Right ventricle myocardium inferior (tissue), 1 donor: ENCODE measurements at regions not wholly inside any gene's neighbourhood (a gene's known extent, or its start where the extent isn't known, plus 50 kb on each side); places are given as distances from the start of the nearest gene placed in this dataset.
"Not testable (repeated sequence)": the region's sequence is repeated elsewhere in the genome, so short reads cannot be mapped to it uniquely, and the experiment has no call there.

Experiments
- ATAC-seq: fragments of 200-7000 bp; cut with Tn5 transposase; one replicate; pipeline ENCODE4 v1.9.1; 2020; ENCODE audit warnings: mild to moderate bottlenecking, moderate library complexity
- DNase-seq: peaks from one replicate; pipeline ENCODE4 v3.0.0; 2021; ENCODE audit errors: missing footprints
- intact Hi-C: fragments of 100-400 bp; cut with DNase I; formaldehyde crosslinking; loops from one replicate; pipeline ENCODE4 v1.11.0; 2022
- donor health status: DM: no; HTN: yes; CAD: no; lungs with severe emphysema.

- intact Hi-C loops: no loop called here
- ATAC-seq (no peak), DNase-seq (no peak)
Measured at GRCh38 chr2:122713800-122714199, 958.3 kb downstream of the TSN start.

DNA sequence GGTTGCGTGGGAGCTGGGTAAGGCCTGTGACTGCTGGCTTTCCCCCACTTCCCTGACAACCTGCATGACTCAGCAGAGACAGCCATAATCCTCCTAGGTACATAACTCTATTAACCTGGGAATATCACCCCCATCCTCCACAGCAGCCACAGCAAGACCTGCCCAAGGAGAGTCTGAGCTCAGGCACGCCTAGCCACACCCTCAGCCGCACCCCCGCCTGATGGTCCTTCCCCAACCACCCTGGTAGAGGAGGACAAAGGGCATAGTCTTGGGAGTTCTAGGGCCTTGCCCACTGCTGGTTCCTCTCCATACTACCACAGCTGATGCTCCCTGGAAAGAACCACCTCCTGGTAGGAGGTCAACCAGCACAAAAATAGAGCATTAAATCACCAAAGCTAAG is 965.4 kb downstream of the TSN start:
- intact Hi-C loops, DNase-seq, ATAC-seq: not testable (repeated sequence)

DNA sequence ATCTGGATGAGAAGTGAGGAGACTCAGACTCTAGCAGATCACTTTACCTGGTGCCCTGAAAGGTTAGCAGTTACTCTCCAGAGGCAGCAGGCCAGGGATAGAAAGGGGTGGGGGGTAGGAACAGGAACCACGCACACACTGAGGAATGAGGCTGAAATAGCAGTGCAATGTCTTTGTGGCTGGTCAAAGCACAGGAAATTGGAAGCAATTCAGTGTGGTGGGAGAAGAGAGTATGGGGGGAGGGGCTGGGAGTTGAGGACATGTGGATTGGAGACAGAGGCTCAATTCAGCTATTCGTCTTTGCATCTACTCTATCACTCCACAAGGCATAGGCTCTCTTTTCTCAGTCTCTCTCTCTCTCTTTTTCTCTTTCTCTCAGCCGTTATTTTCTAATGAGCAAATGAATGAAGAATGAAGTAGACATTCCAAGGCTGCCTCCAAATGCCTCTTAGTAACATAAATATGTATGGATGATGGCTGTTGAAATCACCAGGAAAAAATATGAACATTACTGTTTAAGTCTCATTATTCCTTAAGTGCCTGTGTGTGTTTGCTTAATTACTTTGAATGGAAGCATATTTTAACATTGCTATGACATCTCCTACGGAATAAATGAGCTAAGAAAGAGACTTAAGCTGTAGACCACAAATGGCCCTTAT is 979.4 kb downstream of the TSN start:
- intact Hi-C loops: no loop called here

GRCh38 chr2:122736279-122736678 is 980.8 kb downstream of the TSN start:
- ATAC-seq (no peak), DNase-seq (no peak)
- intact Hi-C loops: no loop called here

More for the DNA sequence above, 979.4 kb downstream of the TSN start:
- DNase-seq (no peak), ATAC-seq (no peak)

DNA sequence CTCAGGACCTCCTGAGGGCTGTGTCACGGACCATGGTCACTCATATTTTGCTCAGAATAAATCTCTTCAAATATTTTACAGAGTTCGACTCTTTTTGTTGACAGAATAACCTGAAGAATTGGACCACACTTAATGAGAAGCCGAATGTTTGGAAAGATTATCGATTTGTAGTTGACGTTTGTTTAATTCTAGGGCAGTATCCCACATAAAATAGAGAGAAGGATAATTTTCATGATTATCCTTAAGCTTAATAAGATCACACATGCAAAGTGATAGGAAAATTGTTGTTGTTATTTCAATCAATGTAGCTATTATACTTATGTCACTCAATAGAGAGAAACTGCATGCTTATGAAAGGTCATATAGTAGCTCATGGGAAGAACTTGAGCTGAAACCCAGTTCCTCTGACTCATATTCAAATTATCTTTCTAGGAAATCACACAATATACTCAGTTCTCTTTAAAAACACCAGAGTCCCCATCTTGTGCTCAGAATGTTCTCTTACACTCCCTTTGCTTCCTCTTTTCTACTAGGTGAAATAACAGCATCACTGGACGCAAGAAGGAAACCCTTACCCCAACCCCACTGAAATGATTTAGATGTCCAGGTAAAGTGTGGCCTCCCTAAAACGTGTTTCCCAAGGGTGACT is 982.1 kb downstream of the TSN start:
- intact Hi-C loops: no loop called here
- DNase-seq: no peak
- no peak for ATAC-seq

DNA sequence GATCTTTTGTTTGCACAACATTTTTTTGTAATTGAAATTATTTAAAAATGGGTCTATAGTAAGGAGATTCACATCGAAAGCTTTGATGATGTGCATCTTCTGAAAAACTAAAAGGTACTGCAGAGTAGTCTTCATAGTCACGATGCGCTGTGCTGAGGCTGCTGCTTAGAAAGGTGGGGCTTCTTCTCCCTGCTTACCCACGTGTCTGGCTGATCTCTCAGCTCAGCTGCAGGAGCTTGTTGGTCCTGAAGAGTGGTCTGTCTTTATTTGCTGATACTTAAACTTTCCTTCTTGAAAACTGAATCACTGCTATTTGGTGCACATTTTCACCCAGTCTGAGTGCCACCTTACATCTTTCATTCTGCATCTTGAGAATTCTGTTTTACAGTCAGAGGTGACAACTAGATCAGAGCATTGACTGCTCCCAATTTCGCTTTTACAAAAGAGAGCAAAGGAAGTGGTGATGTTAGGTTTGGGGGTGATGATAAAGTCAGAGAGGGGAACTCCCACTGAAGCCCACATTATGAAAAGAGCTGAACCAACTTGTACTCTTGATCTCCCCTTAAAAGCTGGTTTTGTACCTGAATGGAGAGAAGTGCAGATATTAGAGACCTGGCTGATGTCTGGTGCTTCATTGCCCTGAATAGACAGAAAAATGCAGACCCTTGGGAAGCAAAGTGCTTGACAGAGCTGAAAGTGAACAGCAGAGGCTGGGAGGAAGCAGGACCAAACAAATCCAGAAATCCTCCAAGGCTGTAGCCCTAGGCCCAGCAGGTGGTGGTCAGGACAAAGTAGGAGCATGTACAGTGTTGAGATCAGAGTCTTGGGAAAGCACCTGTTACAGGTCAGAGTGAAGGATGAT is 984.5 kb downstream of the TSN start:
- ATAC-seq (no peak), DNase-seq (no peak)
- intact Hi-C loops: no loop called here

DNA sequence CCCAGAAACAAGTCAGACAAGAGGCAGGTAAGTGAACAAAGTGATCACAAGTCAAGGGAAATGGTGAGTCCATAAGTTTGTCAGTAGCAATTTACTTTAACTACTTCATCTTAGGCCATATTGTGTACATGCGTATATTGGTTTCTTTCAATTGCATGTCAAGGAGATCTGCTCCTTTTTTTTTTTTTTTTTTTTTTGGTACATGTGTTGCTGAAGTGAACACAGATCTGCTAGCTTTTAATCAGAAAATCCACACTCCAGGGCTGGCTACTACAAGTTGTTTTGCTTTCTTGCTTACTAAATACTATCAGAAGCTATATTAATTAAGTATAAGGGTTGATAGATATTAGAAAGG is 985.1 kb downstream of the TSN start:
- intact Hi-C loops: no loop called here
- ATAC-seq: no peak
- DNase-seq: no peak

DNA sequence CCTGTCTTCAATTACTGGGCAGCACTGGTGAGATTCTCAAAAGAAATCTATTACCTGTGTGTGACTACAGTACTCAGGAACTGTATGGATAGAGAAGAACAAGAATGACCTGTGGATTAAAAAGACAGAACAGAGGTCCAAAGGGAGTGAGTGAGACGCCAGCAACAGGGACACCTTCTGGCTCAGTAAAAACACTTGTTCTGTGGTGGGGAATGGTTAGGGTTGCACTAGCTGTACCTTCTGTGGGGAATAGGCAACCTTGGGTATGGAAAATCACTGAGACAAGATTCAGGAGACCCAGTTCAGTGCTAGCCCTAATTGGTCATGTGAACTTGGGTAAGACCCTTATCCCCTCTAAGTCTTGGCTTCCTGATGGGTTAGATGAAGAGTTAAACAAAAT is 986.0 kb downstream of the TSN start:
- intact Hi-C loops: no loop called here
- ATAC-seq (no peak), DNase-seq (no peak)

- ATAC-seq (no peak), DNase-seq (no peak)
- intact Hi-C loops: no loop called here
Measured at GRCh38 chr2:122743021-122743675, 987.7 kb downstream of the TSN start.

DNA sequence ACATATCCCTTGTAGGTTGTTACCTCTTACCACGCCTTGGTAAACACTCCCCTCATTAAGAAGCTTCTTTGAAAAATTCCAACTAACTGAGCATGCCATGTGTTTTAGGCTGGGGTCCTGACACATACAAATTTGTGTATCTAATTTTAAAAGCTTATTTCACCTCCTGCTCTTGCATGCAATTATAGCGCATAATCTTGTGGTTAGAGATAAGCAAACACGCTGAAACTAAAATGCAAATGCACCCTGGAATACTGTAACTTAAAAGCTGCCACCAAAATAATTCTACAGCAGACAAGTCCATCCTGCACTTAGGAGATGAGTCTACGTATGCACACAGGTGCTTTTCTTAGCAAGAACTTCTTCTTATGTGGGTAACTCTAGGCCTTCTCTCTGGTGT is 990.2 kb downstream of the TSN start:
- intact Hi-C loops: no loop called here
- DNase-seq (no peak), ATAC-seq (no peak)

GRCh38 chr2:122747670-122748069 is 992.2 kb downstream of the TSN start:
- ATAC-seq (no peak), DNase-seq (no peak)
- intact Hi-C loops: no loop called here

DNA sequence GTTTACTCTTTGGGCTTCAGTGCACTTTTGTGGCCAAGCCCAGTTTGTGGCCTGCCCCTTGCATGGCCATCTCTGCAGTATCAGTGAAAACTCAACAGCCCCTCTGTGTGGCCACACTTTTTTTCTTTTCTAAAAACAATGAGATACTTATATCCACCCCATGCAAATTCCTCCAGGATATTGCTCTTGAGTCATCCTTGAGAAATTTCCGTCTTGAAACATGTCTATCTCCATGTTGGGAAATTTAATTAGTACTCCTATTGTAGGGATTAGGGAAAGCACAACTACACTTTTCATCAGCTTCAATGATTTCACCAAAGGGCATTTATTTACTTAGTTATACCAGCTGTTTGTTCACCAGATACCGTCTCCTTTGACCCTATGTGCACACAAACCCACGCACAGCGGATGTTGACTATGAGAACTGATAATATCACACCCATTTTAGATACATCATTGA is 993.1 kb downstream of the TSN start:
- ATAC-seq (no peak), DNase-seq (no peak)
- intact Hi-C loops: no loop called here

GRCh38 chr2:122749405-122749804 is 994.0 kb downstream of the TSN start:
- intact Hi-C loops: no loop called here
- no peak for ATAC-seq
- DNase-seq: no peak

- intact Hi-C loops: no loop called here
- DNase-seq: no peak
- no peak for ATAC-seq
Measured at GRCh38 chr2:122750095-122750494, 994.6 kb downstream of the TSN start.

DNA sequence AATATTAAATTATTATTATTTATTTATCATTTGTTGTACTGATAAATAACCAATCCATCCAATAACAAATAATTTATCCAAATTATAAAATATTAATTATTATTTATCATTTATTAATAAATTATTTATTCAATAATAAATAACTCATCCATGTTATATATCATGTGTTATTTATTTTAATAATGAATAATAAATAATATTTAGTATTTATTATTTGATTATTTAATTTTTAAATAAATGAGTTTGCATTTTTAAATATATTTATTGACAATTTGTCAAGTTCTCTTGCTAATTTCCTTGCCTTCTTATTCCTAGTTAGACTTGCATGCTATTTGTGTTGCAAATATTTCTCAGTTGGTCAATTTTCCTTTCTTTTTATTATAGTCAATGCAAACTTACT is 995.4 kb downstream of the TSN start:
- ATAC-seq (no peak), DNase-seq (no peak)
- intact Hi-C loops: no loop called here

DNA sequence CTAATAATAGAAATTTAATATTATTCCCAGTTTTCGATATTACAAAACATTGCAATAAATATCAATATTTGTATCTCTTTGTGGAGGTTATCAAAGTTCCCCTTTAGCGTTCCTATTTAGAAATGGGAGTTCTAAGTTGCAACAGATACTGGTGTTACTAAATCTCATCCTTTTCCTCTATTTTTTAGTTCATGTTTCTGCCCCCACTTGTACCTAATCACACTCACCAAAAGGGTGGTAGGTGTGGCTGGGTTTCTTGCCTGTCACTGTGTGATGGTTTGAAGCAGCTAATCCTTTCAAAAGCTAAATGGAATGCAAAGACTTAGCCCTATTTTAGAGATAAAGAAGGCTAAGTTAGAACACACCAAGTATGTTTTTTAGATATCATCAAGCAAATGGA is 997.9 kb downstream of the TSN start:
- intact Hi-C loops: no loop called here
- ATAC-seq (no peak), DNase-seq (no peak)

DNA sequence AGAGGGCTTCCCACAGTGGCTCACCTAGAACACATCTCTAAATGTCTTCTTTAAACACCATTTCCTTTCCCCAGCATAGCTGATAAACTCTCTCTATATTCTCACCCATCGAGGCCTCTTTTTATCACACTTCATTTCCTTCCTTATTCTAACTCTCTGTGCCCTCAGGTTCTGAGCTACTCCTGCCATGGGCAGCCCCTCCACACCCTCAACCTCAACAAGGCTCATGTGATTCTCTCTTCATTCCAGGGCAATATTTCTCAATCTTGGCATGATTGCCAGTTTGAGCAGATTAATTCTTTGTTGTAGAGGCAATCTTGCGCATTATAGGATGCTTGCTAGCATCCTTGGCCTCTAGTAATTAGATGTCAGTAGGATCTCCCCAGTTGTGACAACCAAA is 999.1 kb downstream of the TSN start:
- ATAC-seq (no peak), DNase-seq (no peak)
- intact Hi-C loops: no loop called here

DNA sequence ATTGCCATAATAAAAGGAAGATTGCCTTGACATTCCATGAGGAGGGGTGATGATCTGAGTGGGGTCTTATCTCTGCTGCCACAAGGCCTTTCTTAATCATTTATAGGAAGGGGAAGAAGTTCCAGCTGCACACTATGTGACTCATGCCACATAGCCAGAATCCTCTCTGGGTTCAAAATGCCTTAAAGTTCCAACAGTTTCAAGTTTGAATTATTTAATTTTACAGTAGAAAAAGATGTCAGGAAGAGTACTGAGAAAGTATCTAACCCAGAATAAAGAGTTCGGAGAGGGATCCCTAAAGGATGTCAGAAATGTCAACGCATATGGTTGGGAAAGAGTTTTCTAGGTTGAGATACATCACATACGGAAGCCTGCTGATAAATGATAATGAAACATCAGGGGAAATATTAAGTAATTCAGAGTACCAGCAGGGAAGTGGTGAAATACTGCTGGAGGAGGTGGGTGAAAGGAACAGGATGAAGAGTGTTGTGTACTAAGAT is 999.9 kb downstream of the TSN start:
- DNase-seq: no peak
- ATAC-seq: peak; percentile 34
- intact Hi-C loops: no loop called here

DNA sequence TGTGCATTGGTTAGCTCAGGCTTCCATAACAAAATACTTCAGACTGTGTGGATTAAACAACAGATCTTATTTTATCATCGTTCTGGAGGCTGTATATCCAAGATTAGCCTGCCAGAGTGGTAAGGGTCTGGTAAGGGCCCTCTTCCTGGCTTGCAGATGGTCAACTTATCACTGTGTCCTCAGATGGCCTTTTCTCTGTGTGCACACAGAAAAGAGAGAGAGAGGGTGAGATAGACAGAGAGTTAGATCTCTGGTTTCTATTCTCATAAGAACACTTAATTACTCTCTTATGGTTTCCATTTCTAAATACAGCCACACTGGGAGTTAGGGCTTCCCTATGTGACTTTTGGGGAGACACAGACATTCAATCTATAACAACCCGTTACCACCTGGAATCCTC is 1003.5 kb downstream of the TSN start:
- ATAC-seq: no peak
- intact Hi-C loops: no loop called here
- DNase-seq: no peak
